OCI-M1 (cell line): ENCODE measurements at regions not wholly inside any gene's neighbourhood (a gene's known extent, or its start where the extent isn't known, plus 50 kb on each side); places are given as distances from the start of the nearest gene placed in this dataset.
"Not testable (repeated sequence)": the region's sequence is repeated elsewhere in the genome, so short reads cannot be mapped to it uniquely, and the experiment has no call there.

Experiments
- DNase-seq: peaks from one replicate; lab custom pipeline; 2025; lab: John Stamatoyannopoulos, UW

GRCh38 chr5:60517850-60518249 is 182.1 kb downstream of the DEPDC1B start:
- DNase-seq, result no peak

- DNase-seq, result no peak
Observed at GRCh38 chr5:60517094-60517694, 182.8 kb downstream of the DEPDC1B start.

GRCh38 chr5:60516688-60517087 is 183.3 kb downstream of the DEPDC1B start:
- no peak for DNase-seq

- peak; percentile 70 for DNase-seq
Observed at GRCh38 chr5:60514152-60514551, 185.8 kb downstream of the DEPDC1B start.

GRCh38 chr5:60512117-60512516 is 187.8 kb downstream of the DEPDC1B start:
- DNase-seq, result no peak

- no peak for DNase-seq
Observed at GRCh38 chr5:60510663-60511062, 189.3 kb downstream of the DEPDC1B start.

- no peak for DNase-seq
Observed at GRCh38 chr5:60510049-60510448, 189.9 kb downstream of the DEPDC1B start.

GRCh38 chr5:60509519-60509918 is 190.4 kb downstream of the DEPDC1B start:
- no peak for DNase-seq

GRCh38 chr5:60507687-60508086 is 192.3 kb downstream of the DEPDC1B start:
- no peak for DNase-seq

GRCh38 chr5:60505373-60506171 is 194.4 kb downstream of the DEPDC1B start:
- DNase-seq, result no peak

GRCh38 chr5:60504342-60504741 is 195.6 kb downstream of the DEPDC1B start:
- no peak for DNase-seq

- DNase-seq, result no peak
Observed at GRCh38 chr5:60503771-60504170, 196.2 kb downstream of the DEPDC1B start.

- DNase-seq, result no peak
Observed at GRCh38 chr5:60497706-60498500, 202.1 kb downstream of the DEPDC1B start.

GRCh38 chr5:60495644-60496520 is 204.1 kb downstream of the DEPDC1B start:
- DNase-seq, result no peak

GRCh38 chr5:60494635-60495034 is 205.3 kb downstream of the DEPDC1B start:
- no peak for DNase-seq

GRCh38 chr5:60494144-60494543 is 205.8 kb downstream of the DEPDC1B start:
- no peak for DNase-seq

GRCh38 chr5:60493372-60493771 is 206.6 kb downstream of the DEPDC1B start:
- no peak for DNase-seq

- DNase-seq, result peak; percentile 10
Observed at GRCh38 chr5:60492958-60493357, 207.0 kb downstream of the DEPDC1B start.

GRCh38 chr5:60492358-60492757 is 207.6 kb downstream of the DEPDC1B start:
- not testable (repeated sequence) for DNase-seq

- DNase-seq, result no peak
Observed at GRCh38 chr5:60490597-60491166, 209.3 kb downstream of the DEPDC1B start.

GRCh38 chr5:60489856-60490255 is 210.1 kb downstream of the DEPDC1B start:
- no peak for DNase-seq
